Neural progenitor cell (in vitro differentiated cells): ENCODE measurements at regions not wholly inside any gene's neighbourhood (a gene's known extent, or its start where the extent isn't known, plus 50 kb on each side); places are given as distances from the start of the nearest gene placed in this dataset.

ENCODE experiments used
- EZH2phosphoT487 ChIP-seq: fragments of 200-600 bp; sonication (generic); IDR thresholded peaks from 2 replicates; pipeline ENCODE4 v1.6.1; 2017; ENCODE audit warnings: antibody characterized with exemption
- TF ChIP-seq, protein P1 (sequence below): fragments of 200-600 bp; sonication (generic); IDR thresholded peaks from 2 replicates; pipeline ENCODE4 v1.5.1; 2017; ENCODE audit warnings: antibody characterized with exemption, mild to moderate bottlenecking

DNA sequence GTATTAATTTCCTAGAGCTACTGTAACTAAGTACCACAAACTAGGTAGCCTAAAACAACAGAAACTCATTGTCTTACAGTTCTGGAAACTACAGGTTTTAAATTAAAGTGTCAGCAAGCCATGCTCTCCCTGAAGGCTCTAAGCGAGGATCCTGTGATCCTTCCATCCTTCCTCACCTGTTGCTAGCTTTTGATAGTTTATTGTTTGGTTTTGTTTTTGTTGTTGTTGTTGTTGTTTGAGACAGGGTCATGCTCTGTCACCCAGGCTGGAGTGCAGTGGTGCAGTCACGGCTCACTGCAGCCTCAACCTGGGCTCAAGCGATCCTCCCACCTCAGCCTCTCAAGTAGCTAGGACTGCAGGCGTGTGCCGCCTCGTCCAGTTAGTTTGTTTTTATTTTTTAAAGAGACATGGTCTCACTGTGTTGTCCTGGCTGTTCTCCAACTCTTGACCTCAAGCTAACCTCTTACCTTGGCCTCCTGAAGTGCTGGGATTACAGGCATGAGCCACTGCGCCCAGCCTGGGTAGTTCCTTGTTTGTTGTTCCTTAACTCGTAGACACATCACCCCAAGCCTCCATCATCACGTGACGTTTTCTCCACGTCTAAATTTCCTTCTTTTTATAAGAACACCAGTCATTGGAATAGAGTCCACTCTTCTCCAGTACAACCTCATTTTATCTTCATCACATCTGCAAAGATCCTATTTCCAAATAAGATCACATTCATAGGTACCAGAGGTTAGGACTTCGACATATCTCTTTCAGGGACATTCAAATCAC lies 109.1 kb downstream of the AKR1D1 start:
- TF ChIP-seq, protein P1, sequence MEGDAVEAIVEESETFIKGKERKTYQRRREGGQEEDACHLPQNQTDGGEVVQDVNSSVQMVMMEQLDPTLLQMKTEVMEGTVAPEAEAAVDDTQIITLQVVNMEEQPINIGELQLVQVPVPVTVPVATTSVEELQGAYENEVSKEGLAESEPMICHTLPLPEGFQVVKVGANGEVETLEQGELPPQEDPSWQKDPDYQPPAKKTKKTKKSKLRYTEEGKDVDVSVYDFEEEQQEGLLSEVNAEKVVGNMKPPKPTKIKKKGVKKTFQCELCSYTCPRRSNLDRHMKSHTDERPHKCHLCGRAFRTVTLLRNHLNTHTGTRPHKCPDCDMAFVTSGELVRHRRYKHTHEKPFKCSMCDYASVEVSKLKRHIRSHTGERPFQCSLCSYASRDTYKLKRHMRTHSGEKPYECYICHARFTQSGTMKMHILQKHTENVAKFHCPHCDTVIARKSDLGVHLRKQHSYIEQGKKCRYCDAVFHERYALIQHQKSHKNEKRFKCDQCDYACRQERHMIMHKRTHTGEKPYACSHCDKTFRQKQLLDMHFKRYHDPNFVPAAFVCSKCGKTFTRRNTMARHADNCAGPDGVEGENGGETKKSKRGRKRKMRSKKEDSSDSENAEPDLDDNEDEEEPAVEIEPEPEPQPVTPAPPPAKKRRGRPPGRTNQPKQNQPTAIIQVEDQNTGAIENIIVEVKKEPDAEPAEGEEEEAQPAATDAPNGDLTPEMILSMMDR, result no peak
- TF ChIP-seq EZH2phosphoT487, result no peak
